Activated T-cell treated with anti-CD3 and anti-CD28 coated beads for 4 hours (primary cell): ENCODE measurements at regions not wholly inside any gene's neighbourhood (a gene's known extent, or its start where the extent isn't known, plus 50 kb on each side); places are given as distances from the start of the nearest gene placed in this dataset.
"Not testable (repeated sequence)": the region's sequence is repeated elsewhere in the genome, so short reads cannot be mapped to it uniquely, and the experiment has no call there.

Experiments used
- DNase-seq: peaks from one replicate; pipeline ENCODE4 v3.0.0-alpha.2; 2020

DNA sequence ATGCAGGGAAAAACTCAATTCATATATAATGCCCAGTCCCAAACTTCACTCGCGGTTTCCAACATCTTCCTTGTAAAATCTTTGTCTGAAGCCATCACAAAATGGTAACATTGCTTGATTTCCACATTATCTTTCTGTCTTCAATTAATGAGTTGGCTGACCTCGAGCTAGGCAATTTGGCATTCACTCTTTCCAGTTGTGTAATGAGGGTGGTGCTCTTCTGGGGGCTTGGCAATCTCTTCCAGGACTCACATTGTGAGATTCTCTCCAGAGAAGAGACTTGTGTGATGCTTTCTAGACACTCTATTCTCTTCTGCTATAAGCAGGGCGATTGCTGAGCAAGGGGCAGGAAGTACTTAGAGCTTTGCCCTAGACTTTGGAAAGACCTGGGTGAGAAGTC lies 179.5 kb downstream of the JCAD start:
- no peak for DNase-seq

DNA sequence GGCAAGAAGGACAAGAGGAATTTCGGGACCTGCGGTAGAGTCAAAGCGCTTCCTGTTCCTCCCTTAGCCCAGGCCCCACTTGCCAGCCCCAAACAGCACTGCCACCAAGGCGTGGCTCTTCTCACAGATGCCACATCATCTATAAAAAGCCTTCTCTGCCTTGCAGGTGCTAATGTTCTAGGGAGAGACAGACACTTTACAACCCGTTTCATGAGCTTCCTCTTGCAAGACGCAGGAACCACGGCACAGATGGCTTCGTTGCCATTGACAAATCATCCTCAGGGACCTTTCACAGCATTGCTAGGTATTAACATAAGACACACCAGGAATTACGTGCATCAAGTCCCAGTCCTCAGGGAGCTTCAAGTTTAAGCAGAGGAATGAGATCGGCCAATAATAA lies 180.9 kb downstream of the JCAD start:
- no peak for DNase-seq

DNA sequence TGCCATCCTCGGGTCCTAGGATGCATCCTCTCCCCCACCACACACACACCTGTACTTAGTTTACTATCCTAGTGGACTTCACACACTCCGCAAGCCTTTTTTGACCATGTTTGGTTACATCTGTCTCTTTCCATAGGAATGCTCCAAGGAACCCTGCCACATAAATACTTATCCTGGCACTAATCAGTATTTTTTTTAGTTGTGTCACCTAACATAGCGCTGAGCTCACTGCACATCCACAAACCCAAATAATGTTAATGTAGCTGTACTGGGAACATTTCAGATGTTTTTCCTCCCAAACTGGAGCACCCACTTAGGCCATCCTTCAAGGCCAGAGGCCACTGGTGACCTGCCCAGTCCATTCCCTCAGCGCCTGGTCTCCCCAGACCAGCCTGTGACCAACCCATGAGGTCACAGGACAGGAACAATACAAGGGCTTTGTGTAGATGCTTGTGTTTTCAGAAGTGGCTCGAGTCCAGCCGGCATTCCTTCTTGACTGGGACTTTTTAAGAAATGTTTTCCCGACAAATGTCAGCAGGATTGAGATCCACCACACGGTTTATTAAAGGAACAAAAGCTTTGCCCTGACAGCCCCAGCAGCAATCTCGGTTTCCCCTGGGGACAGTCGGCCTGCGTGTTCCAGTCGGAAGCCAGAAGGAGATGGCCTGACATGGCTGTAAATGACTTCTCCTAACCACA lies 181.4 kb downstream of the JCAD start:
- DNase-seq: no peak

DNA sequence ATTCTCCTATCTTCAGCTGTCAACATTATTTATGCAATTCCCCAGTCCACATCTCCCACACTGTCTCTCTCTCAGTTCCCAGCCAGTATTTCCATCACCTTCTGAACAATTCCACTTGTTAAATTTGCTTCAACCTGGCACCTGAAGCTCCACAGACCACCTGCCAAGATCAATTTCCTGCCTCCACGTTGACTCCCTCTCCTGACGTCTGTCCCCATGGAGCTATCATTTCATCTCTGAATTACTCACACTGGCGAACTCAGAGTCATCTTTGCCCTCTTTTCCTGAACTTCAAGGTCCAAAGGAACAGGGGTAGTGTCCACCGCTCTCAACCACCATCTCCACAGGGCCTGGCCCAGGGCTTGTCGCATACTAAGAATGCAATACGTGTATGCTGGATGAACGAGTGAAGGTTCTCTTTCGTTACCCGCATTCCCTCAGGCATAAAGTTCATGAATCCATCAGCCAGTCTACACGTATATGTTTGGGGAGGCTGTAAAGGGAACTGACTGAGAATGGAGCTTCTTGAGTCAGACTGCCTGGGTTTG lies 183.3 kb downstream of the JCAD start:
- DNase-seq: no peak

DNA sequence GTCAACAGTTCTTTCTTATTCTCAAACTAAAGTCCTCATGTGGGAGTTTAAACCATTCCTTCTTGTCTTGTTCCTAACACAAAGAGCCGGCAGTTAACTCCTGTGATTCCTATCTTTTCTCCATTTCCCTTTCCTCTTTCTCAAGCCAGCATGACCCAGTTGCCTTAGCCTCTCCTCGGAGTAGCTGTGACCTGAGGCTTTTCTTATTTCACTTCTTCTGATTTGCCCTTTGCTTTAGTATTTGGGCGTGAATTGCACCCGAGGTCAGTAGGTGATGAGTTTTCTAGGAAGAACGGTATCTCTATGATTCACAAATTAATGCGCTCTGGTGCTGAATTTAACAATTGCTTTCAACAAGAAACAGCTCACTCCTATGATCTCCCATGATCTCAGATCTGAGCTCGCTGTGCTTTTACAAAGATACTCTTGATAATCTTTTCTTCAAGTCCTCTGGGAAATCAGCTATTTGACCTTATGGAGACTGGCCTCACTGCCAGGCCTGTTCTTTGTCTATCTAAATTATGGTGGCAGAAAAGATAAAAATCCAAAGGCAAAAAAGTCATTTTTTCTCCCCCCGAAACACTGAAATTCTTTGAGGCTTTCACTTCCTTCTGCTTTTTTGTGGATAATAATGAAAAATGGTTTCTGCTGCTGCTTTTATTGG lies 184.6 kb downstream of the JCAD start:
- DNase-seq: no peak

DNA sequence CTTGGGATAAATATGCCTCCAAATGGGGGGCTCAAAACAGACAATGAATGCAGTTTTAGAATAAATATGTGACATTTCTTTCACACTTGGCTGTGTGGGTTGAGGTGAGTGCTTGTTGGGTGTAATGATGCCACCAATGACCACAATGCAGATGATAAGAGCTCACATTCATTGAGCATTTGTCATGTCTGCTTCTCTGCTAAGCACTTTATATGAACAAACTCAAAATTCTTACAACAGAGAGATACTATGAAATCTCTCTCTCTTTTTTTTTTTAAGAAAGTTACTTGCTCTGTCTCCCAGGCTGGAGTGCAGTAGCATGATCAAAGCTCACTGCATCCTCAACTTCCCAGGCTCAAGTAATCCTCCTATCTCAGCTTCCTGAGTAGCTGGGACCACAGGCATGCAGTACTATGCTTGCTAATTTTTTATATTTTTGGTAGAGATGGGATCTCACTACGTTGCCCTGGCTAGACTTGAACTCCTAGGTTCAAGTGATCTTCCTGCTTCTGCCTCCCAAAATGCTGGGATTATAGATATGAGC lies 185.4 kb downstream of the JCAD start:
- DNase-seq: no peak

DNA sequence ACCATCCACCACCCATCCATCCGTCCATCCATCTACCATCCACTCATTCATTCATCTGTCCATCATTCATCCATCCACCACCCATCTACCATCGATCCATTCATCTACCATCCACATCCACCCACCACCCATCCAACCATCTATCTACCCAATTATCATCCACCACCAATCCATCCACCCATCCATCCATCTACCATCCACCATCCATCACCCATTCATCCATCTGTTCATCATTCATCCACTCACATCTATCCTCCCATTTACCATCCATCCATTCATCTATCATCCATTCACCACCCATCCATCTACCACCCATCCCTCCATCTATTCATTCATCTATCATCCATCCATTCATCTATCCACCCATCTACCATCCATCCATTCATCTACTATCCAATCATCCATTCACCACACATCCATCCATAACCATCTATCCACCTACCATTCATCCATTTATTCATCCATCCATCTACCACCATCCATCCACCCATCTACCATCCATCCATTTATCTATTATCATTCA lies 188.8 kb downstream of the JCAD start:
- DNase-seq: no peak

DNA sequence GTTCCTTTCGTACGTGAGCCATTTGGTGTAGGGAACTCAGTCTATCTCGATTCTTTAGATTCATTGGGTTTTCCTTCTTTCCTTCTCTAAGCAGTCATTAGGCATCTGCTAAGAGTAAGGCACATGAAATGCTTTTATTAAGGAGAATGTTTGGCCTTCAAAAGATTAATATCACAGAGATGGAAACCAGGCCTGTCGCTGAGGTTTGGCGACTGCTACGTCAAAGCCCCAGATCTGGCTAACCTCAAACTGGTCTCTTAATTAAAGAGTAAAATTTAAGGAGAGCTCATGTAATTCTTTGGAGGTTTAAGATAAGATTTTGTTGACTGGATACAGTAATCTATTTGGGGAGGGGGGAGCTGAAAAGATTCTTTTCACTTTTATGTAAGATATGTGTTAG lies 189.8 kb downstream of the JCAD start:
- no peak for DNase-seq

DNA sequence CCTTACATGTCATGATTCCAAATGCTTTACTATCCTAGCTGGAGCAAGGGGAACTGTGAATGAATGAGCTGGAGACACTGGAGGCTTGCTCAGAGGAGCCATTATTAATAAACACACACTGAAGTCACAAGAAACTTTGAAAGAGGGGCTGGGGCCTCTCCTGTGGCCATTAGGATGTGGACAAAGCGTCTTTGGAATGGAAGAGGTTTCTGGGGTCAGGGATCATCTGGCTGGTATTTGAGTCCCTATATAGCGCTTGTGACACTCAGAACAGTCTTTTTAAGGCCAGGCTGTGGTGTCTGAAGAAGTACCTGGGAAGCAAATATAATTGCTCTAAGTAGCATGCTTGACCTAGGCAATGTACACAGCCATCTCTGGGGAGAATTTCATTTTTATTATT lies 193.0 kb downstream of the JCAD start:
- no peak for DNase-seq

DNA sequence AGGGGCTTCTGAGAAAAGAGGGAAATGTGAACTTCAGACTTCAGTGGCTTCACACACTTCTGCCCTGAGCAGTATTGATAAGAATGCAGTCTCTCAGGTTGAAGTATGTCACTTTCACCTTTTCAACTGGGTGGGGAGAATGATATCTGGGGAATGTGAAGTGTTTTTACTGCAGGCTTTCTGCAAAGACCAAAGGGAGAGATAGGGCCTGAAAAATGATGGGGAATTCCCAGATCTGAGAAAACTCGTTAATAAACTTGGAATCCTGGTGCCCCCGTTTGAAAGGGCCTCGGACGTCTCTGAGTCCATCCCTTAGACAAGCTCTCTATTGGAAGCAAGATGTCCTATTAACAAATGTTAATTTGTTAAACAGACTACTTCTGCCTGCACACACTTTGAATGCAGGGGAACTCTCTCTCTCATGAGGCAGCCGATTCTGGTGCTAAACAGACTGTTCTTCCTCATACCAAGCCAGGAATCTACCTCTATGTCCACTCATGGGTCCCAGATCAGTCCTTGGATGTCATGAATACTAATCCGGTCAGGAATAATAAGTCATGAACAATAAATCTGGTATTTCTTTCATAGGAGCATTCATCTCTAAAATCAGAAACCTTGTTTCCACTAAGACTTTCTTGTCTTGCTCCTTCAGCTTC lies 193.6 kb downstream of the JCAD start:
- DNase-seq: no peak

DNA sequence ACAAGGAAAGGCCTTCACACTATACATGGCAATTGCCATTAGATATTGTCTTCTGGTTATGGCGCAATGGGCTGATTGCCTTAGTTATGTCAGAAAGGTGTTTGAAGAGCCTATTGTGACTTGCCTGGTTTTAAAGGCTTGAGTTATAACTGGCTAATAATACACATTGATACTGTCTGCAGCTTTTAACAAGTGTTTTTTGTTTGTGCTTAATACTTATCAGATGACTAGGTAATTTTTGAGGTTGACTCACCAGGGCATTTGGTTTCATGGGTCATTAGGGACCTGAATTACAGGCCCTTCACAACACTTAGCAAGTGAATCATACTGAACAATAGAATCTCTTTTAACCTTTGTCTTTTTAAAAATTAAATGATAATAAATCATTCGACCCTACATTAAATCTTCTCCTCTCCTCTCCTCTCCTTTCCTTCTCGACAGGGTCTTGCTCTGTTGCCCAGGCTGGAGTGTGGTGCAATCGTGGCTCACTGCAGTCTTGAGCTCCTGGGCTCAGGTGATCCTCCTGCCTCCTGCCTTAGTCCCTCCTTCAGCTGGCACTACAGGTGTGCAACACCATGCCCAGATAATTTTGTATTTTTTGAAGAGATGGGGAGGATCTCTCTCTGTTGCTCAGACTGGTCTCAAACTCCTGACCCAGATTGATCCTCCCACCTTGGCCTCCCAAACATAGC lies 196.3 kb downstream of the JCAD start:
- no peak for DNase-seq

DNA sequence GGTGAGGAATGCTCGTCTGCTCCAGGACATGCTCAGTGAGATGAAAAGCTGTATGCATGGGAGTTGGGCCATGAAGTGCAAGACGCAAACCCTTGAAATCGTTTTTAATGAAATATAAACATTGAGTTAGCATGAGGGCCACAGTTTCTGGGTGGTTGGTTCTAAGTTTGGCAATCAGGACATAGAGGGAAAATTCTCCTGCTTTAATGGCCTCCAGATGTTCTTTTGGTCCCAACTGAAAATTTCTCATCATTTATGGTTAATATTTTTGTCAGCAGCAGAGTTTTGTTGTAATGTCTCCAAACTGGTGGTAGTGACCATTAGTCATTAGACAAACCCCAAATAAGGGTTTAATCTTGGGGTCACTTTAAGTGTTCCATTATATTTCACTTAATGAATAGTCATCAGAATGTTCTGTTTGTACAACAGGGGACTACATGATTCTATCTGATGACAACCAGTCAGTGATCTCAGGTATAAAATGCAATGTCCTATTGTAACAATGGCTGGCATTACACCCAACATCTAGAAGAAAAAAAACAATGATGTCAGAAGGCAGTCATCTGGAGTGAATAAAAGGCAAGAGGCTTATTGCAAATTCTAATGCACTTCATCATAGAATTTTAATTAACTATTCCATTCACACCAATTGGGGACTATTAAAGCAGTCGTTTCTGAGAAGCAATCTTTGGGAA lies 197.4 kb downstream of the JCAD start:
- no peak for DNase-seq

DNA sequence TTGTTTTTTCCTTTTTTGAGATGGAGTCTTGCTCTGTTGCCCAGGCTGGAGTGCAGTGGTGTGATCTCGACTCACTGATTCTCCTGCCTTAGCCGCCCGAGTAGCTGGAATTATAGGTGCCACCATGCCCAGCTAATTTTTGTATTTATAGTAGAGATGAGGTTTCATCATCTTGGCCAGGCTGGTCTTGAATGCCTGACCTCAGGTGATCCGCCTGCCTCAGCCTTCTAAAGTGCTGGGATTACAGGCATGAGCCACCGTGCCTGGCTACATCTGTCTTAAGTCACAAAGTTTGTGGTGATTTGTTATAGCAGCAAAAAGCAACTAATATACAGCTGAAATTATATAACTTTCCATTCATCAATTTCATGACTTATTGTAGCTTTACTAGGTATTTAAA lies 198.2 kb downstream of the JCAD start:
- DNase-seq: not testable (repeated sequence)

DNA sequence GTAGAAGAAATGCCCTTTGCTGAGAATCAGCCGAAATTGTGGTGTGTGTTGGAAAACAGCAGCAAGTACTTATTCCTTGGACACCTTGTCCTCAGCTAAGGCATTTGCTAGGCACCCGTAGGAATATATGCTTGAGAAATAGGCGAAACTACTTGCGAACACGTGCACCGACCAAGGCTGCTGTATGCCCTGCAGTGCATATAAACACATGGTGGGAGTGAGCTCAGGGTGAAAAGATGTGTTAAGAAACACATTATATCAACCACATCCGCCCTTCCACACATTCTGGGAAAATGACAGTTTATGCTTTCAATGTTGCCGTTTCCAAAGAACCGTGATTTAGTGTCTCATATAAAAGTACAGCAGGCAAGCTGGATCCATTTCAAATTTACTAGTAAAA lies 199.2 kb downstream of the JCAD start:
- DNase-seq: no peak

DNA sequence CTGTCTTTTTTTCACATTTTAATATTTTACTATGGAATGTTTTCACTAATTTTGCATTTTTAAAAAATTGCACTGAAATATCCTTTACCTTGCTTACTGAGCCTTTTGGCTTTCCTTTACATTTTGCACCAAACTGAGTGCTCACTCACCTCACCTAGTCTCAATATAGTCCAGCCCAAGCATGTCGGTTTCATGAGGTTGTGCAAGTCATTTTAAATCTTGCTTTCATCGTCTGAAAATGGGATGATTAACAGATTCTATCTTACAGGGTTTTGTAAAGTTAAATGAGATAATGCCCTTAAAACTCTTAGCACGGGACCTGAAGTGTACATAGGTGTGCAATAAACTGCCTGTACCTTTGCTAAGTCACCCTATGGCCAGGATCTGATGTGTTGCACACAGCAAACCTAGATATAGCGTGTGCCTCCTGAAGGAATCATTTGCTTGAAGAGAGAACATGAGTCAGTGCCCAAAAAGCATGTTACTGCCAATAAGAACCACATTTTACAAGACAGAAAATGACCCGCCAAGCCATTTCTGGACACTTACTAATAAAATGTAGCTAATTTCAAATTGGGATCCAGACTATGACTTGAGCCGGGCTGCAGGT lies 199.8 kb downstream of the JCAD start:
- no peak for DNase-seq

DNA sequence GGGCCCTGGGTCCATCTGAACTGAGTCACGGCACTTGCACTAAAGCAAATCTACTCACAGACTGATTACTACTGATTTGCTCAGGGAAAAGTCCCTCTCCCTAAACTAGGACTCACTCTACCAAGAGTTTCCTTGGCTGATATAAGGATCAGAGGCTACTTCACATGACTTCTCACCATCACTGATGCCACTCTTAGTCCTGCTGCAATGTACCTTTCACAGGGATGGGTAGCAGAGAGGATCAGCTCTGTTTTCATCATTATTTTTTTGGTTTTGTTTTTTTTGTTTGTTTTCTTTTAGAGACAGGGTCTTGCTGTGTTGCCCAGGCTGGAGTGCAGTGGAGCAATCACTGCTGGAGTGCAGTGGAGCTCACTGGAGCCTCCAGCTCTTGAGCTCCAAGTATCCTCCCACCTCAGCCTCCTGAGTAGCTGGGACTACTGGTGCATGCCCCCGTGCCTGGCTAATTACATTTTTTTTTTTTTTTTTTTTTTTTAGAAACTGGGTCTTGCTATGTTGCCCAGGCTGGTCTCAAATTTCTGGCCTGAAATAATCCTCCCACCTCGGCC lies 200.6 kb downstream of the JCAD start:
- no peak for DNase-seq

DNA sequence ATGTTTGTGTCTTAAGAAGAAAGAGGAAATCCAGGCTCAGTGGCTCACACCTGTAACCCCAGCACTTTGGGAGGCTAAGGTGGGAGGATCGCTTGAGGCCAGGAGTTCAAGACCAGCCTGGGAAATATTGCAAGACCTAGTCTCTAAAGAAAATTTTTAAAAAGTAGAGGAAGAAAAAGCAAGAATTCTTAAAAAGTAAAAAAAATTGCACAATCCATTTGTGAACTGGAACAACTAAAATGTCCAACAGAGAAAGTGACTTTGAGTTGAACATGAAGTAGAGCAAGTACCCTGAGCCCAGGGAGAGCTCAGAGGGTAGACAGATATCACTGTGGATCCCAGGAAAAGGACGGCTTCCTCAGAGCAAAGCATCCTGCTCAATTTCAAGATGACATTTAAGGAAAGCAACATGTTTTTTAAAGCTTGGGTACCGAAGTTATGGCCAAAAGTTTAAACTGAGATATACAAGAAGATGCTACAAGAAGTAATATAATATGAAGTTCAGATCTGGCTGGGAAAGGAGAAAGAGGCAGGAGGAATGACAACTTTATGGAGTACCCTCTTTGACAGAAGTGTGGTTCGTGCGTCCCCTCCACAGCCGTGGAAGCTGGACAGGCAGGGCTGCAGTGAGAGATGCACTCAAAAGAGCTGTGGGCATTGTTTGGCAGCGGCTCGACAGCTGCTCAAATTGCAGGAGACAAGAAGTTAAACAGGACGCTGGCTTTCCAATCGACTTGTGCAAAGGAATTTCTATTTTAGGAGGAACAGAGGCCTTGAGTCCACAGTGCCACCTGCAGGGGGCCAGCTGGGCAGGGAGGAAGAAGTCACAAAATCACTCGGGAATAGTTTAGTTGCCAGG lies 201.3 kb downstream of the JCAD start:
- no peak for DNase-seq

DNA sequence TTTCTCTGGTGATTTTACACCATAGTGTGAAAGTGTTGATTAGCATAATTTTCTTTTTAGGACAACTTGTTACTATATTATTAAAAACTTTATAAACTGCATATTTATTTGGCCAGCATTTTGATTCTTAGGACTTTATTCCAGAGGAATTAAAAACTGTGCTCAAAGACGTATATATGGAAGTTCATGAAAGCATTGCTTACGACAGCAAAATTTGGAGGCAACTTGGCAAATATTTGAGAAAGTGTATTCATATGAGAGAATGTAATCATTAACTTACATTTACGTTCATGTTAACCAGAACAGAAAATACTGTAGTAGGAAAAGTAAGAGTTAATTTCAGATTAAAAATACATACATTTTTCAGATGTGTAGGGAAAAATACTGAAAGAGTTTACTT lies 203.1 kb downstream of the JCAD start:
- no peak for DNase-seq

DNA sequence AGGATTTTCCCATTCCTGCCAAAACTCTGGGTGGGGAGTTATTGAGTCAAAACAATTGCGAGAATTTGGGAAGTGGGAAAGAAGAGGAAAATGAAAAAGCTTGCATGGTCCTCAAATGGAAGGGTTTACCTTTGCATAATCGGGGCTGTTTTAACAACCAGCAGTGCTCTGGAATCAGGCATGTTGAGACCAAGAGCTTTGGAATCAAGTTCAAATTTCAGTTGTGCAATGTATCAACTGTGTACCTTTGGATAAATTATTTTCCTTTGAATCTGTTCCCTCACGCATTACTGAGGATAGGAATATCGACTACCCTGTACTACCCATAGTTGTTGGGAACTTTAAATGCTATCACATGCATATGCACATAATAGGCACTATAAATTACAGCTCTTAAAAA lies 205.5 kb downstream of the JCAD start:
- no peak for DNase-seq

DNA sequence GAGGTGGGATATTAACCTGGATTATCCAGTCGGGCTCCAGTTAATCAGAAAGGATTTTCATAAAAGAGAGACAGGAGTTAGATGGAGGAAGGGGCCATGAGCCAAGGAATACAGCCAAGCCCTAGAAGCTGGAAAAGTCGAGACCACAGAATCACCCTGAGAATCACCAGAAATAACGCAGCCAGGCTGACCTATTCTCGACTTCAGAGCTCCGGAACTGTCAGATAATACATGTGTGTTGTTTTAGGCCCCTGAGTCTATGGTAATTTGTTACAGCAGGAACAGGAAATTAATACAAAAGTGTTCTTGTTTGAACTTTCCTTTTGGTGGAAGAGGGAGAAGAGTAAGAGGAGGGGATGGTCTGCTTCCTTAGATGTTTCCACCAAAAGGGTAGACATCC lies 208.1 kb downstream of the JCAD start:
- DNase-seq: no peak

DNA sequence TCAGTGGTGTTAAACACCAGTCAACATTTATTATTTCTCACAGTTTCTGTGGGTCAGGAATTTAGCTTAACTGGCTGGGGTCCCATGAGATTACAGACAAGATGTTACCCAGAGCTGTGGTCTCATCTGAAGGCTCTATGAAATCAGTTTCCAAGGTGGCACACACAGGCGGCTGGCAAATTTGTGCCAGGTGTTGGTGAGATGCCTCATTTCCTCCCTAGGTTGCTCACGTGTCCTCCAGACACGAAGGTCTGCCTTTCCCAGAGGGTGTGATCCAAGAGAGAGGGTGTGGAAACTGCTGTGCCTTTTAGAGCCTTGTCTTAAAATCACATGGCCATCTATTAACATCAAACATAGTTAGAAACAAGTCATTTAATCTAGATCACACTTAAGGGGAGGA lies 209.0 kb downstream of the JCAD start:
- no peak for DNase-seq
